IgD-negative memory B cell (primary cell): ENCODE measurements at regions not wholly inside any gene's neighbourhood (a gene's known extent, or its start where the extent isn't known, plus 50 kb on each side); places are given as distances from the start of the nearest gene placed in this dataset.

Experiments
- H3K27ac Mint-ChIP-seq, 3 donors: one replicate each; pipeline ENCODE4 v1.8.0; 2020 to 2022; ENCODE audit warnings: mild to moderate bottlenecking in 3 of 3, mixed read lengths in 3 of 3, moderate library complexity in 1 of 3
- H3K27me3 Mint-ChIP-seq: one replicate; pipeline ENCODE4 v1.8.0; 2021; ENCODE audit warnings: mixed read lengths
- H3K36me3 Mint-ChIP-seq: one replicate; pipeline ENCODE4 v1.8.0; 2020; ENCODE audit warnings: mild to moderate bottlenecking, mixed read lengths
- H3K4me1 Mint-ChIP-seq, 3 donors: one replicate each; pipeline ENCODE4 v1.8.0; 2020 to 2022; ENCODE audit warnings: mixed read lengths in 3 of 3, mild to moderate bottlenecking in 1 of 3
- H3K4me3 Mint-ChIP-seq, 4 donors: one replicate each; pipeline ENCODE4 v1.8.0; 2020 to 2022; ENCODE audit warnings: mild to moderate bottlenecking in 4 of 4, mixed read lengths in 4 of 4, moderate library complexity in 3 of 4
- H3K9me3 Mint-ChIP-seq, 3 donors: one replicate each; pipeline ENCODE4 v1.8.0; 2020 to 2021; ENCODE audit warnings: mixed read lengths in 3 of 3, mild to moderate bottlenecking in 1 of 3

- no peaks in the 10 kb centered on the region for H3K36me3 Mint-ChIP-seq
- no peaks in the 10 kb centered on the region for H3K4me1 Mint-ChIP-seq
- no peaks in the 10 kb centered on the region for H3K27me3 Mint-ChIP-seq
- peaks cover 0 to 7% (median 3%) of the 10 kb centered on the region in 3 donors for H3K9me3 Mint-ChIP-seq
- peak overlapping the region in 1 of 3 donors; percentile 2 for H3K27ac Mint-ChIP-seq
- H3K4me3 Mint-ChIP-seq: no peak overlapping the region
Observed at GRCh38 chr11:42595876-42596275, 715.9 kb upstream of the API5 start.

DNA sequence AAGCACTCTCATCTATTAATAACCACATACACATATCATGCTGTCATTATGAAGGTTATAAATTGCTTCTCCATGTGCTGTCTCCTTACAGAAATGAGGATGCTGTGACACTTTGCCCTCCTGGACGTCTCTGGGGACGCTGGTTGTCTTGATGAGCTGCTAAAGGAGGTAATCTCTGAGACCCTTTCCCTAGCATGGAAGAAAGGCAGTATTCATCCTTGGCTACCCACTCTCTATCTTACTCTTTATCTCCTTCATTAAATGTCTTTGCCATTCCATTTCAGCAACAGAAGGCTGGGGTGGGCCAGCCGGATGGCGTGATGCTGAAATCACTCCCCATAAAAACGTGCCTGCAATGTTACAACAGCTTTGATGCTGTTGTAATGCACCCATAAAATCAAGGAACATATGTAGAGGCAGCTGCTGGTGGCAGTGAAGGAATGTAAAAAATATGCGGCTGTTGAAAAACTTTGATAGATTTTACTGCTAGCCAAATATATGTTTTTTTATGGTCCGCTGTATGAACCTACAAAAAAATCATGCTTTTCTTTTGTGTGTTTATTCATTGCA lies 715.1 kb upstream of the API5 start:
- H3K36me3 Mint-ChIP-seq: no peaks in the 10 kb centered on the region
- H3K27me3 Mint-ChIP-seq: no peaks in the 10 kb centered on the region
- no peak overlapping the region for H3K4me3 Mint-ChIP-seq
- H3K4me1 Mint-ChIP-seq: no peaks in the 10 kb centered on the region
- H3K27ac Mint-ChIP-seq: no peak overlapping the region
- peaks cover 0 to 7% (median 3%) of the 10 kb centered on the region in 3 donors for H3K9me3 Mint-ChIP-seq

- peaks cover 0 to 3% (median 0%) of the 10 kb centered on the region in 3 donors for H3K9me3 Mint-ChIP-seq
- no peak overlapping the region for H3K4me3 Mint-ChIP-seq
- H3K36me3 Mint-ChIP-seq: no peaks in the 10 kb centered on the region
- no peaks in the 10 kb centered on the region for H3K27me3 Mint-ChIP-seq
- H3K4me1 Mint-ChIP-seq: no peaks in the 10 kb centered on the region
- no peak overlapping the region for H3K27ac Mint-ChIP-seq
Observed at GRCh38 chr11:42598341-42598740, 713.5 kb upstream of the API5 start.

- Mint-ChIP-seq H3K27me3 (no peaks in the 10 kb centered on the region), H3K4me3 (no peak overlapping the region), H3K4me1 (no peaks in the 10 kb centered on the region), H3K9me3 (peaks cover 0 to 9% (median 5%) of the 10 kb centered on the region in 3 donors), H3K27ac (no peak overlapping the region), H3K36me3 (no peaks in the 10 kb centered on the region)
Observed at GRCh38 chr11:42620796-42621195, 691.0 kb upstream of the API5 start.

DNA sequence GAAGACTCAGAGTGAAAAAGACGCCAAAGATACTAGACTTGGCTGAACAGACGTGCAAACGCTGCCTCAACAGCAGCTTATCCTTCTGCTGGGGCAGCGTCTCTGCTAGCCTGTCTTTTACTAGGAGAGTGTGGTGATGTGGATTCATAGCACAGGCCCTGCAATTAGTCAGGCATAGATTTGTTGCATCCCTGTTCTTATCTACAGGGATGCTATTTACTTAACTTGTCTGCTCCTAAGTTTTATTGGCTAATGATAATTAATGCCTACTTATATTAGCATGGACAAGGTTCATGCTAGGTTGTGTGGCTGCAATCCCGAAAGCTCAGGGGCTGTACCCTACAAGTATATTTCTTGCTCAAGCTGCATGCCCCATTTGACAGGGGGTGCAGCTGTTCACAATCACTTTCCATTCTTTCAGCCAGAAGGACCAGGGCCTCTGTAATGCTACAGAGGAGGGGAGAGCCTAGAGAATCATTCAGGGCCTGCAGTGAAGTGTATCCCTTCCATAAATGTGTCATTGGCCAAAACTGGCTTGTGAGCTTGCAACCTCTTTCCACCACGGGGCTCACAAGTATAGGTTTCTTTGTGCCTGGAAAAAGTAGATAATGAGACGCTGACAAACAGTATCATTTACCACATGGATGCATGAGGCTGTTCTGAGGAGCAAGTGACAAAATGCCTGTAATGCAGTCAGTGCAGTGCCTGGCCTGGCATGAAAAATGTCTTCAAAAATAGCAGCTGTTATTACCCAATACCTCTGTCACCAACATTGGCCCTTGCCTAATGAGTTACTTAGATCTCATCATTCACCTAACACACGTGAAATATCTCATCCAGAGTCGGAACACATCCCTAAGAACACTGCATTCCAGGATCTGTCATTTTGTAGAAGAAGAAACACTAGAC lies 685.8 kb upstream of the API5 start:
- no peaks in the 10 kb centered on the region for H3K36me3 Mint-ChIP-seq
- H3K27ac Mint-ChIP-seq: no peak overlapping the region
- no peaks in the 10 kb centered on the region for H3K27me3 Mint-ChIP-seq
- peaks cover 0 to 5% (median 0%) of the 10 kb centered on the region in 3 donors for H3K9me3 Mint-ChIP-seq
- H3K4me1 Mint-ChIP-seq: no peaks in the 10 kb centered on the region
- H3K4me3 Mint-ChIP-seq: no peak overlapping the region

DNA sequence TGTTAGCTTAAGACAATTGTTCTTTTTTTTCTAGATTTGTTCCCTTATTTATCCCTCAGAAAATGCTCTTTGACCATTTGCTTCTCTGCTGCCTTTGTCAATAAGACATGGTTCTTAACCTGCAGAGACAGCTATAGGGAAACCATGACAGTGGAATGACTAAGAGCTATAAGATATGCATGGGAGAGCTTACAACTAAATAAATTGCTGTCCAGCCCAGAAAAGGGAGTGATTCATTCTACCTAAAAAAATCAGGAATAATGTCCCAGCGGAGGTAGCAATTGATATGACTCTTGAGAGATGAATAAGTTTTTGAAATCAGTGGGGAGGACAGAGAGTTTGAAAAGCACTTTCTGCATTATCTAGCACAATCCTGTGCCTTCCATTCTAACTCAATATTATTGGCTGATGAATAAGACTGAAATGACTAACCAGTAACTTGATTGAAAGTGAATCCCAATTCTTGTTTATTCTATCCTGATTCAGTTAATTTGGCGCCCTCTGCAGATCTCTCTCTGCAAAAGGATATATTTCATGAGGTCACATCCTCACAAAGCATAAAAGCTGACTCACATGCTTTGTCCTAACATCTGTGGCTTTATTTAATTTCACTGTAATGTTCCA lies 680.5 kb upstream of the API5 start:
- Mint-ChIP-seq H3K9me3 (peaks cover 0 to 6% (median 5%) of the 10 kb centered on the region in 3 donors), H3K4me3 (no peak overlapping the region), H3K27ac (no peak overlapping the region), H3K36me3 (no peaks in the 10 kb centered on the region), H3K4me1 (no peaks in the 10 kb centered on the region), H3K27me3 (no peaks in the 10 kb centered on the region)

GRCh38 chr11:42646959-42647358 lies 664.8 kb upstream of the API5 start:
- H3K9me3 Mint-ChIP-seq: peaks cover 0 to 3% (median 3%) of the 10 kb centered on the region in 3 donors
- H3K4me3 Mint-ChIP-seq: no peak overlapping the region
- H3K27ac Mint-ChIP-seq: no peak overlapping the region
- H3K36me3 Mint-ChIP-seq: no peaks in the 10 kb centered on the region
- H3K27me3 Mint-ChIP-seq: no peaks in the 10 kb centered on the region
- no peaks in the 10 kb centered on the region for H3K4me1 Mint-ChIP-seq

DNA sequence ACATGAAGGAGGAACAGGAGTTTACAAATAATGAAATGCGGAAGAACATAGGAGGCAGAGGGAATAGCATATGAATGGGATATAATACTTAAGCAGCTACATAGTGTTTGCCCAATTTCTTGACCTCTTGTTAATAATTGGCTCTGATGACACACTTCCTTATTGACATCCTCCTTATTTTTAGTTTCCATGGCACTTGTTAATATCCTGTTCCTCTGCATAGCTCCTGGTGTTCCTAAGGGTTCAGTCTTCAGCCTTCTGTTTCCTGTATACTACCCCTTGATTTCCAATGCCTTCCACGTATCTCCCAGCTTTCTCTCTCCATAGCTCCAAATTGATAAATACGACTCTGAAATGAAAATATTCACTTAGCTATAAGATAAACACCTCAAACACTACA lies 663.8 kb upstream of the API5 start:
- Mint-ChIP-seq H3K4me1 (no peaks in the 10 kb centered on the region), H3K36me3 (no peaks in the 10 kb centered on the region), H3K9me3 (peaks cover 0 to 3% (median 2%) of the 10 kb centered on the region in 3 donors), H3K27ac (no peak overlapping the region), H3K4me3 (peak overlapping the region in 1 of 4 donors; percentile 6), H3K27me3 (no peaks in the 10 kb centered on the region)

- Mint-ChIP-seq H3K4me1 (no peaks in the 10 kb centered on the region), H3K27me3 (no peaks in the 10 kb centered on the region), H3K4me3 (no peak overlapping the region), H3K36me3 (no peaks in the 10 kb centered on the region), H3K27ac (no peak overlapping the region), H3K9me3 (peaks cover 0 to 4% (median 2%) of the 10 kb centered on the region in 3 donors)
Observed at GRCh38 chr11:42651621-42652020, 660.2 kb upstream of the API5 start.

DNA sequence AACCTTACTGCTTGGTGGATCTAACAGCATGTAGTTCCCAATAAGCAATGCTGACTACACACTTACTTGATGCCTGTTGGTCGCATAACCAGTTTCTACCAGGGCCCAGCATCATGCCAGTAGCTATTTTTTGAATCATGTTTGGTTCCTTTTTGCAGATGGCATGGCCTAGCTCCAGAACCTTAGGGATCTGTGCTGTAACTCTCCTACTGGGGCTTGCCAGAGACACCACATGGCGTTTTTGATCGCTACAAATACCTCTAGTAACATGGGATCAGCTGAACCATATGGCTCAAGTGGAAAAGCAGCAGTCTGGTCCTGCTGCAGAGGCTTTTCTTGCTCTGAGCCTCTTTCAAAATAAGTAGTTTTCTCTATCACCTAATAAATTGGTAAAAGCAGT lies 654.6 kb upstream of the API5 start:
- Mint-ChIP-seq H3K27me3 (no peaks in the 10 kb centered on the region), H3K4me1 (no peaks in the 10 kb centered on the region), H3K27ac (no peak overlapping the region), H3K9me3 (peaks cover 3 to 13% (median 4%) of the 10 kb centered on the region in 3 donors), H3K36me3 (no peaks in the 10 kb centered on the region), H3K4me3 (no peak overlapping the region)

DNA sequence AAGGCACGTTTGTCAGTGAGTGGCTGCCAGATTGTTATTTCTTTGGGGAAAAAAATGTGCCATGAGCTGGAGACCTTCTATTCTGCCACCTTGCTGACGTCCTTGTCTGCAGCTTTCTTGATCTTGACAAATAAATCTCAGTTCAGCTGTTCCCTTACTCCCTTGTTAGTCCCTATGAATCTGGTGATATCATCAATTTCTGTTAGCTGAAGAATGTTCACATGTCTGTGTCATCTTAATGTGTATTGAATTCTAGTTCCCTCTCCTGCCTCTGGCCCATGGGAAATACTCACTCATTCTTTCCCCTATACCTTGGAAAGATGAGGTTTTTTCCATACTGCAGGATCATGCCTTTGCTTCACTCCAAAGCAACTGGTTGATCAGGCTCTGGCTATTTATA lies 649.9 kb upstream of the API5 start:
- Mint-ChIP-seq H3K27ac (no peak overlapping the region), H3K4me3 (no peak overlapping the region), H3K27me3 (no peaks in the 10 kb centered on the region), H3K4me1 (no peaks in the 10 kb centered on the region), H3K36me3 (no peaks in the 10 kb centered on the region), H3K9me3 (peaks cover 3 to 17% (median 5%) of the 10 kb centered on the region in 3 donors)

DNA sequence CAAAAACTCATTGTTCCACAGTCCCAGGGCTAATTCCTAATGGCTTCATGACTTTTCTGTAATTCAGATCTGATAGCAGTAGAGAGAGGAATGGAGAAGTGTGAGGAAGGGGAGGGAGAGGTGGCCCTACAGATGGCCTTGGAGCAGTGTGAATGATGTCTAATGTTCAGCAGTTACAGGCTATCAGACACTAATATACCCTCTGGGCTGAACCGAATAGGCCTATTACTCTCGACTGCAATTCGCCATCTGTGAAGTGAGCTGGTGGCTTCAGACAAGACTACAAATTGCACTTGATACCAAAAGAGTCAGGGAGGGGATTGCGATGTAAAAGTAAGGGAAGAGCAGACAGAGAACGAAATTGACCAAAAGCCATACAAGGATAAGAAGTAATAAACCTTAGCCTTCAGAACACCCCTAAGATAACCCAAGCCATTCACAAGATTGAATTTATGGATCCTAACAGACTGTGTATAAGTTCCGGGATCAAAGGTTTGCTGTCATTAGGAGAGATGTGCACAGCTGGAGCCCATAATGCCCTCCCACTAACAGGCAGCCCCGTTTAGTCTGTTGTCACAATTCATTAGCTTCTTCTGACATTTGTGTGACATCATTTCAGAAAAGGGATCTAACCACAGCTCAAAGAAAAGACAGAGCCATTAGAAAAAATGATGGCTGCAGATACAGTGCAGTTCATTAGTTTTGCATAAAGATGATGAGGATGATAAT lies 642.4 kb upstream of the API5 start:
- H3K9me3 Mint-ChIP-seq: peaks cover 4 to 12% (median 6%) of the 10 kb centered on the region in 3 donors

DNA sequence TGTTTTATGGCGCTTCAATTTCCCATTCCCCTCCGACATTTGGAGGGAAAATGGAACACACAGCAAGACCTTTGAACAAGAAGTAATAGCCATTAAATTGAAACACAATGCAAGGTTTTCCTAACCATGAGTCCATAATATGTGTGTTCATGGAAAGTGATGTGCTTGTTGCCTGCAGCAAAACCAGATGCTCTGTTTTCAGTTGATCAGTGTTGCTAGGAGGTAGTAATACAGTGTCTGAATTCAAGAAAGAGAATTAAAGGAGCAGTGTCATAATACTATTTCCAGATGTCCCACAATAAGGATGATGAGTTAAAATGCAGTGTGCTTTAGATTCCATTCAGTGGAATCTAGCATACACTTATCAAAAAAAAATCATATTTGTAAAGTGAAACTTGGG lies 637.4 kb upstream of the API5 start:
- H3K4me3 Mint-ChIP-seq: no peak overlapping the region
- no peaks in the 10 kb centered on the region for H3K27me3 Mint-ChIP-seq
- H3K9me3 Mint-ChIP-seq: peaks cover 2 to 9% (median 6%) of the 10 kb centered on the region in 3 donors
- no peak overlapping the region for H3K27ac Mint-ChIP-seq
- no peaks in the 10 kb centered on the region for H3K36me3 Mint-ChIP-seq
- H3K4me1 Mint-ChIP-seq: no peaks in the 10 kb centered on the region

More for the DNA sequence above, 642.4 kb upstream of the API5 start:
- H3K4me1 Mint-ChIP-seq: no peaks in the 10 kb centered on the region
- H3K27ac Mint-ChIP-seq: no peak overlapping the region
- no peak overlapping the region for H3K4me3 Mint-ChIP-seq
- H3K27me3 Mint-ChIP-seq: no peaks in the 10 kb centered on the region
- H3K36me3 Mint-ChIP-seq: no peaks in the 10 kb centered on the region

GRCh38 chr11:42707541-42707940 lies 604.3 kb upstream of the API5 start:
- Mint-ChIP-seq H3K36me3 (no peaks in the 10 kb centered on the region), H3K27ac (no peak overlapping the region), H3K9me3 (peaks cover 5 to 17% (median 8%) of the 10 kb centered on the region in 3 donors), H3K27me3 (no peaks in the 10 kb centered on the region), H3K4me1 (peaks cover 0 to 3% (median 0%) of the 10 kb centered on the region in 3 donors), H3K4me3 (no peak overlapping the region)

DNA sequence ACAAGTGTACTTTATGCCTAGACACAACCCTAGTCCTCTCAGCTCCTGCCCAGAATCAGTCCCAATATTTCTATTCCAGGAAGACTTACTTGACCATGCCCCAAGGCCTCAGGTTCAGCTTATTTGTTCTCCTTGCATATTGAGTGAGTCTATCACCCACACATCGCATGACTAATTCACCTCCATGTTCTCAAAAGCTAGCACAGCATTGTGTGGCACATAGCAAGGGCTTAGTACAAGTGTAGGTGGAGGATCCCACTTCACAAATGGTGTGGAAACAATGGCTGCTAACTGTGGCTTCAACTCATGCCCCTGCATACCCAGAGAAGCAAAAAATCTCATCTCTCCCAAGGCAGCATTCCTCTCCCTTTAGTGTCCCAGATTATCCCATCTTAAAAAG lies 602.6 kb upstream of the API5 start:
- H3K9me3 Mint-ChIP-seq: peaks cover 0 to 8% (median 4%) of the 10 kb centered on the region in 3 donors
- no peaks in the 10 kb centered on the region for H3K36me3 Mint-ChIP-seq
- peaks cover 0 to 3% (median 0%) of the 10 kb centered on the region in 3 donors for H3K4me1 Mint-ChIP-seq
- H3K27ac Mint-ChIP-seq: no peak overlapping the region
- no peak overlapping the region for H3K4me3 Mint-ChIP-seq
- H3K27me3 Mint-ChIP-seq: no peaks in the 10 kb centered on the region
